Mesendoderm (in vitro differentiated cells): ENCODE measurements at regions not wholly inside any gene's neighbourhood (a gene's known extent, or its start where the extent isn't known, plus 50 kb on each side); places are given as distances from the start of the nearest gene placed in this dataset.

ENCODE experiments used
- DNase-seq: peaks from one replicate; pipeline ENCODE4 v3.0.0; 2013
- H2AK5ac ChIP-seq: 2 replicates; pipeline ENCODE4 v1.6.1; 2013; ENCODE audit warnings: low read length, inconsistent platforms
- H2BK120ac ChIP-seq: 2 replicates; pipeline ENCODE4 v1.6.1; 2013; ENCODE audit warnings: low read depth, mild to moderate bottlenecking, low read length, moderate library complexity, mixed read lengths
- H2BK15ac ChIP-seq: replicated peaks from 2 replicates; pipeline ENCODE4 v1.6.1; 2013; ENCODE audit warnings: low read depth, mild to moderate bottlenecking, moderate library complexity
- H2BK5ac ChIP-seq: 2 replicates; pipeline ENCODE4 v1.6.1; 2013; ENCODE audit warnings: low read length, inconsistent platforms
- H3K18ac ChIP-seq: 2 replicates; pipeline ENCODE4 v1.6.1; 2013; ENCODE audit warnings: mild to moderate bottlenecking, low read length, mixed read lengths
- H3K23ac ChIP-seq: one replicate; pipeline ENCODE4 v1.6.1; 2013; ENCODE audit warnings: low read length
- H3K27ac ChIP-seq: 2 replicates; pipeline ENCODE4 v1.5.1; 2013; ENCODE audit warnings: low read depth, mild to moderate bottlenecking, inconsistent platforms, low read length, moderate library complexity
- H3K27me3 ChIP-seq: 2 replicates; pipeline ENCODE4 v1.6.1; 2013; ENCODE audit warnings: low read length, control low read depth, mild to moderate bottlenecking, inconsistent platforms; ENCODE audit not compliant: insufficient read depth, poor library complexity
- H3K36me3 ChIP-seq: 2 replicates; pipeline ENCODE4 v1.6.1; 2013; ENCODE audit warnings: low read length, inconsistent platforms; ENCODE audit not compliant: control insufficient read depth, insufficient read depth
- H3K4ac ChIP-seq: one replicate; pipeline ENCODE4 v1.6.1; 2013; ENCODE audit warnings: low read depth, mild to moderate bottlenecking, low read length, moderate library complexity
- H3K4me1 ChIP-seq: 2 replicates; pipeline ENCODE4 v1.6.1; 2013; ENCODE audit warnings: low read depth, low read length, inconsistent platforms; ENCODE audit not compliant: control insufficient read depth
- H3K4me2 ChIP-seq: 2 replicates; pipeline ENCODE4 v1.6.1; 2013; ENCODE audit warnings: low read length
- H3K4me3 ChIP-seq: 2 replicates; pipeline ENCODE4 v1.5.1; 2013; ENCODE audit warnings: mild to moderate bottlenecking, low read length
- H3K56ac ChIP-seq: one replicate; pipeline ENCODE4 v1.6.1; 2013; ENCODE audit warnings: low read length
- H3K79me1 ChIP-seq: 2 replicates; pipeline ENCODE4 v1.6.1; 2013; ENCODE audit warnings: low read length, inconsistent platforms
- H3K79me2 ChIP-seq: 2 replicates; pipeline ENCODE4 v1.6.1; 2013; ENCODE audit warnings: mild to moderate bottlenecking, low read length; ENCODE audit not compliant: control insufficient read depth, insufficient read depth
- H3K9ac ChIP-seq: 2 replicates; pipeline ENCODE4 v1.6.1; 2013; ENCODE audit warnings: low read length, inconsistent platforms
- H4K5ac ChIP-seq: one replicate; pipeline ENCODE4 v1.6.1; 2013; ENCODE audit warnings: low read length
- H4K8ac ChIP-seq: one replicate; pipeline ENCODE4 v1.6.1; 2013; ENCODE audit warnings: low read depth, mild to moderate bottlenecking, control low read depth, low read length, moderate library complexity
- WGBS: extraction: QIAGEN DNeasy Blood & Tissue Kit; methylation state at CpG from one replicate; pipeline ENCODE4 v1.1.7; 2013; ENCODE audit warnings: low lambda C conversion rate, missing lambda C conversion rate; ENCODE audit not compliant: insufficient coverage; ENCODE audit errors: extremely low coverage; 5-methylcytosine and 5-hydroxymethylcytosine counted together

- H3K27me3 ChIP-seq, result no peaks in the 10 kb centered on the region
- H3K18ac ChIP-seq, result no peak overlapping the region
- H2BK120ac ChIP-seq, result no peak overlapping the region
- DNase-seq, result no peak
- no peak overlapping the region for H3K27ac ChIP-seq
- H3K23ac ChIP-seq, result no peak overlapping the region
- no peak overlapping the region for H4K5ac ChIP-seq
- no peak overlapping the region for H3K4me2 ChIP-seq
- H3K36me3 ChIP-seq, result no peaks in the 10 kb centered on the region
- H3K9ac ChIP-seq, result no peak overlapping the region
- H3K4ac ChIP-seq, result no peak overlapping the region
- H3K79me2 ChIP-seq, result no peaks in the 10 kb centered on the region
- no peaks in the 10 kb centered on the region for H3K4me1 ChIP-seq
- WGBS, result no CpG with 5 or more reads among the region's 2 CpGs
- H3K56ac ChIP-seq, result no peak overlapping the region
- H3K4me3 ChIP-seq, result no peak overlapping the region
- H4K8ac ChIP-seq, result no peak overlapping the region
- H2BK15ac ChIP-seq, result no peak overlapping the region
- no peak overlapping the region for H2BK5ac ChIP-seq
- no peak overlapping the region for H2AK5ac ChIP-seq
- no peaks in the 10 kb centered on the region for H3K79me1 ChIP-seq
Measured at GRCh38 chr12:69014047-69014446, 81.1 kb upstream of the CPM start.

- H3K18ac ChIP-seq, result no peak overlapping the region
- H3K79me1 ChIP-seq, result no peaks in the 10 kb centered on the region
- H3K56ac ChIP-seq, result no peak overlapping the region
- H2AK5ac ChIP-seq, result no peak overlapping the region
- H4K5ac ChIP-seq, result no peak overlapping the region
- no peak overlapping the region for H2BK15ac ChIP-seq
- H4K8ac ChIP-seq, result no peak overlapping the region
- H2BK5ac ChIP-seq, result no peak overlapping the region
- no peak overlapping the region for H3K4me2 ChIP-seq
- no peak for DNase-seq
- WGBS, result no CpG with 5 or more reads among the region's 2 CpGs
- H3K23ac ChIP-seq, result no peak overlapping the region
- H3K36me3 ChIP-seq, result no peaks in the 10 kb centered on the region
- no peak overlapping the region for H3K4ac ChIP-seq
- no peak overlapping the region for H3K4me3 ChIP-seq
- H3K79me2 ChIP-seq, result no peaks in the 10 kb centered on the region
- no peaks in the 10 kb centered on the region for H3K4me1 ChIP-seq
- H2BK120ac ChIP-seq, result no peak overlapping the region
- no peak overlapping the region for H3K9ac ChIP-seq
- H3K27me3 ChIP-seq, result no peaks in the 10 kb centered on the region
- no peak overlapping the region for H3K27ac ChIP-seq
Measured at GRCh38 chr12:69015017-69015416, 82.0 kb upstream of the CPM start.

- H3K18ac ChIP-seq, result no peak overlapping the region
- H3K27ac ChIP-seq, result no peak overlapping the region
- WGBS, result no CpG with 5 or more reads among the region's 6 CpGs
- H2BK15ac ChIP-seq, result no peak overlapping the region
- no peak overlapping the region for H2AK5ac ChIP-seq
- no peak overlapping the region for H4K8ac ChIP-seq
- H3K4me1 ChIP-seq, result no peaks in the 10 kb centered on the region
- H3K79me1 ChIP-seq, result no peaks in the 10 kb centered on the region
- DNase-seq, result no peak
- H3K27me3 ChIP-seq, result no peaks in the 10 kb centered on the region
- no peak overlapping the region for H3K23ac ChIP-seq
- H2BK120ac ChIP-seq, result no peak overlapping the region
- H3K4me3 ChIP-seq, result no peak overlapping the region
- no peak overlapping the region for H3K56ac ChIP-seq
- H3K79me2 ChIP-seq, result no peaks in the 10 kb centered on the region
- no peak overlapping the region for H3K4ac ChIP-seq
- H2BK5ac ChIP-seq, result no peak overlapping the region
- no peaks in the 10 kb centered on the region for H3K36me3 ChIP-seq
- H3K9ac ChIP-seq, result no peak overlapping the region
- H3K4me2 ChIP-seq, result no peak overlapping the region
- H4K5ac ChIP-seq, result no peak overlapping the region
Measured at GRCh38 chr12:69015831-69016230, 82.9 kb upstream of the CPM start.

GRCh38 chr12:69019082-69019481 is 86.1 kb upstream of the CPM start:
- no peak overlapping the region for H3K4me2 ChIP-seq
- no peak overlapping the region for H2AK5ac ChIP-seq
- no peak overlapping the region for H2BK15ac ChIP-seq
- H3K18ac ChIP-seq, result no peak overlapping the region
- H3K4me1 ChIP-seq, result no peaks in the 10 kb centered on the region
- H3K27me3 ChIP-seq, result no peaks in the 10 kb centered on the region
- no peak overlapping the region for H3K4ac ChIP-seq
- no peak overlapping the region for H3K4me3 ChIP-seq
- H4K8ac ChIP-seq, result no peak overlapping the region
- no peak overlapping the region for H3K56ac ChIP-seq
- no peak for DNase-seq
- H3K9ac ChIP-seq, result no peak overlapping the region
- H3K23ac ChIP-seq, result no peak overlapping the region
- no peaks in the 10 kb centered on the region for H3K79me2 ChIP-seq
- H3K79me1 ChIP-seq, result no peaks in the 10 kb centered on the region
- no peak overlapping the region for H4K5ac ChIP-seq
- no peaks in the 10 kb centered on the region for H3K36me3 ChIP-seq
- no peak overlapping the region for H2BK120ac ChIP-seq
- H3K27ac ChIP-seq, result no peak overlapping the region
- H2BK5ac ChIP-seq, result no peak overlapping the region

- Histone ChIP-seq H2BK5ac (no peak overlapping the region), H4K5ac (no peak overlapping the region), H2AK5ac (no peak overlapping the region), H3K27ac (no peak overlapping the region), H3K79me2 (no peaks in the 10 kb centered on the region), H3K79me1 (no peaks in the 10 kb centered on the region), H3K27me3 (no peaks in the 10 kb centered on the region), H2BK15ac (no peak overlapping the region), H3K56ac (no peak overlapping the region), H4K8ac (no peak overlapping the region), H3K4me3 (no peak overlapping the region), H3K18ac (no peak overlapping the region), H3K4ac (no peak overlapping the region), H3K4me2 (no peak overlapping the region), H3K4me1 (no peaks in the 10 kb centered on the region), H3K36me3 (no peaks in the 10 kb centered on the region), H2BK120ac (no peak overlapping the region), H3K9ac (no peak overlapping the region), H3K23ac (no peak overlapping the region)
- DNase-seq, result no peak
Measured at GRCh38 chr12:69019910-69020309, 86.9 kb upstream of the CPM start.

- H3K4ac ChIP-seq, result no peak overlapping the region
- H3K4me2 ChIP-seq, result no peak overlapping the region
- no peak overlapping the region for H3K27ac ChIP-seq
- H3K18ac ChIP-seq, result no peak overlapping the region
- WGBS, result no CpG with 5 or more reads among the region's 4 CpGs
- no peak overlapping the region for H2BK15ac ChIP-seq
- no peak overlapping the region for H3K4me3 ChIP-seq
- H4K8ac ChIP-seq, result no peak overlapping the region
- H2BK5ac ChIP-seq, result no peak overlapping the region
- DNase-seq, result no peak
- H3K79me2 ChIP-seq, result no peaks in the 10 kb centered on the region
- no peaks in the 10 kb centered on the region for H3K4me1 ChIP-seq
- H3K36me3 ChIP-seq, result no peaks in the 10 kb centered on the region
- H3K27me3 ChIP-seq, result no peaks in the 10 kb centered on the region
- H2AK5ac ChIP-seq, result no peak overlapping the region
- no peak overlapping the region for H3K23ac ChIP-seq
- H4K5ac ChIP-seq, result no peak overlapping the region
- no peak overlapping the region for H3K9ac ChIP-seq
- H3K56ac ChIP-seq, result no peak overlapping the region
- H2BK120ac ChIP-seq, result no peak overlapping the region
- H3K79me1 ChIP-seq, result no peaks in the 10 kb centered on the region
Measured at GRCh38 chr12:69022674-69023073, 89.7 kb upstream of the CPM start.
